PC-9 (cell line): ENCODE measurements at regions not wholly inside any gene's neighbourhood (a gene's known extent, or its start where the extent isn't known, plus 50 kb on each side); places are given as distances from the start of the nearest gene placed in this dataset.

Experiments
- EZH2 ChIP-seq: fragments of 200-600 bp; sonication (generic); IDR thresholded peaks from 2 replicates; pipeline ENCODE4 v1.8.0; 2017; ENCODE audit warnings: antibody characterized with exemption, low read depth
- TF ChIP-seq, protein P1 (sequence below): fragments of 200-600 bp; sonication (generic); conservative IDR thresholded peaks from 2 replicates; pipeline ENCODE4 v1.6.1; 2017; ENCODE audit warnings: mixed run types, antibody characterized with exemption, mild to moderate bottlenecking, moderate library complexity

DNA sequence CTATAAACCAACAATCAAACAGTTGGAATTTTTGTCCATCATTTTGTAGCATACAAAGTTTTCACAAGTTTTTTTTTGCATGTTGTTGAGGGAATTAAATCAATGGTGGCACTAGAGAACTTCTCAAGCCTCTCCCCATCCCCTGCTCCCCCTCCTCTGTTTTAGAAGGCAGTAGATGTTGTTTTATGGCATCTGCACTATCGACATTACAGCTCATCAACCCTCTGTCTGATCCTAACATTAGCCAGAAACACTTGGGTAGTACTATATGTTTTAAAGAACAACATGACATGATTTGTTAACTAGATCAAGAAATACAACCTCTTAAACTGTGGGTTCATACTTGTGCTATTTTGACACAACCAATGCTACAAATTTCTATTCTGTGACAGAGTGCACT, 306.5 kb upstream of the NR5A2 start:
- TF ChIP-seq, protein P1, sequence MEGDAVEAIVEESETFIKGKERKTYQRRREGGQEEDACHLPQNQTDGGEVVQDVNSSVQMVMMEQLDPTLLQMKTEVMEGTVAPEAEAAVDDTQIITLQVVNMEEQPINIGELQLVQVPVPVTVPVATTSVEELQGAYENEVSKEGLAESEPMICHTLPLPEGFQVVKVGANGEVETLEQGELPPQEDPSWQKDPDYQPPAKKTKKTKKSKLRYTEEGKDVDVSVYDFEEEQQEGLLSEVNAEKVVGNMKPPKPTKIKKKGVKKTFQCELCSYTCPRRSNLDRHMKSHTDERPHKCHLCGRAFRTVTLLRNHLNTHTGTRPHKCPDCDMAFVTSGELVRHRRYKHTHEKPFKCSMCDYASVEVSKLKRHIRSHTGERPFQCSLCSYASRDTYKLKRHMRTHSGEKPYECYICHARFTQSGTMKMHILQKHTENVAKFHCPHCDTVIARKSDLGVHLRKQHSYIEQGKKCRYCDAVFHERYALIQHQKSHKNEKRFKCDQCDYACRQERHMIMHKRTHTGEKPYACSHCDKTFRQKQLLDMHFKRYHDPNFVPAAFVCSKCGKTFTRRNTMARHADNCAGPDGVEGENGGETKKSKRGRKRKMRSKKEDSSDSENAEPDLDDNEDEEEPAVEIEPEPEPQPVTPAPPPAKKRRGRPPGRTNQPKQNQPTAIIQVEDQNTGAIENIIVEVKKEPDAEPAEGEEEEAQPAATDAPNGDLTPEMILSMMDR, result no peak
- no peak for TF ChIP-seq EZH2
